ENCODE measurements at regions not wholly inside any gene's neighbourhood (a gene's known extent, or its start where the extent isn't known, plus 50 kb on each side); places are given as distances from the start of the nearest gene placed in this dataset.
"Not testable (repeated sequence)": the region's sequence is repeated elsewhere in the genome, so short reads cannot be mapped to it uniquely, and the experiment has no call there.

DNA sequence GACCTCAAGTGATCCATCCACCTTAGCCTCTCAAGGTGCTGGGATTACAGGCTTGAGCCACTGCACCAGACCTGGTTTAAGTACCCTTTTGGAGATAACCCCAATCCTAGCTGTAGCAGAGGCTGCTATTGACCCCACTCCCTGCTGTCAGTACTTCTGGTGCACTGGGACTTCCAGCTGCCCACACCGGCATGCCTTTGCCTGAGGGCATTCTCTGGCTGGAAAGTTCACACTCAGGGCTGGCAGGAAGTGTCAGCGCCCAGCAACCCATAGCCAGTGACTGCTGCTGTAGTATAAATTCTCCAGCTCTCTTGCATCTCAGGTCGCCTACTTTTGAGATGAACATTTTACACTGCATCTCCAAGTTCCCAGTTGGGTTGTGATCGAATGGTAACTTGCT is 75.3 kb downstream of the UTRN start:
- DNase-seq: no peak

DNA sequence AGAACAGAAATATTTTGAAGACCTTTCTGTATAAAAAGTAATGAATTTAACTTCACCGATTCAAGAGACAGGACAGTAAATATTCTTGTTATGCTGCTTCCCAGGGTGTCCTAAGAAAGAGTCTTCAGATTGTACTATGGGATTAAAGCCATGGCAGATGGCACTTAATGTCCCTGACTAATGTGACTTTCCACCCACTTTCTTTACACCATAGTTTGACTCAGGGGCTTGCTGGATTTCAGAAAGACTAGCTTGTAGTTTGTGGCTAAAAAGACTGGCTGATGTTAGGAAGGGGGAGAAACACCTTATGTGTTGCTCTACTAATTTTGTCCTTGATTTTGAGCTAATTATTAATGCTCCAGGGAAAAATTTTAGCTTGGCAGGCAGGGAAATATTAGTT is 75.9 kb downstream of the UTRN start:
- DNase-seq: no peak

DNA sequence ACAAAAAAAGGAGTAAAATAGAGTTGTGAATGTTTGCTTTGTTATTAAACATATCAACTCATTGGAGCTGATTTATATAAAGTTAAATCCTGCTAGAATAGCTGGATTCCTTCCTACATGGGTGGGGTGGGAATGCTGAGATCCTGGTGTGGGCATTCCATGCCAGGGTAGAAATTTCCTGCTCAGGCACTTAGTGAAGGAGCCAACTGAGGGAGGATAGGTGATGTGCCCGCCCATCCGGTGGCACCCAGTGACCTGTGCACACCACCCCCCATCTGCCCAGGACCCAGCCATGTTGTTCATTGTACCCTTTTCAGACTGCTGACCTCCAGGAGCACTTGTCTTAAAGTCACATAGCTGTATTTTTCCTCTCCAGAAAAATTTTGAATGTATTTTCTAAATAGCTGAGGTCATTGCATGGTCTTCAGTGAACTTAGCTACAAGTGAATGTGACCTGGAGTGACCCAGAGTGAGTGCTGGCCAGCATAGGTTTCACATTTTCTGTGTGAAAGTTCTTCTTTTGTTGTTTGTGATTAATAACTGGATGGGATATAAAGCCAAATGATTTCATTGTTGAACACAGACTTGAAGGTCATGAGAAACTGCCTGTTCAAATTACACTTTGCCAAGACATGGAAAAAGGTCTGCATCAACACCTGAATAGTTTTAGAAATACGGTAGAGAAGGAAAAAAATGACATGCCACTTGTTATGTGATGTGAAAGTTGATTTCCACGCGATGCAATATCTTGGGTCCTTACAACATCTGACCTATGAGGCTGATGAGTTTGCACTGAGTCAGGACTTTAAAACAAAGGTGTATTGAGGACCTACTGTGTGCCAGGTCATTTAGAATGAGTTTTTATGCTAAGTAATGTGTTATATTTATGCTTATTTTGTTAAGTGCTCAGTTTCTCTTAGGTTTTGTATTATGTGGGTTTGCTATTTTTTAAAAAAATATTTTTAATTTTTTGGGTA is 77.2 kb downstream of the UTRN start:
- DNase-seq: no peak

DNA sequence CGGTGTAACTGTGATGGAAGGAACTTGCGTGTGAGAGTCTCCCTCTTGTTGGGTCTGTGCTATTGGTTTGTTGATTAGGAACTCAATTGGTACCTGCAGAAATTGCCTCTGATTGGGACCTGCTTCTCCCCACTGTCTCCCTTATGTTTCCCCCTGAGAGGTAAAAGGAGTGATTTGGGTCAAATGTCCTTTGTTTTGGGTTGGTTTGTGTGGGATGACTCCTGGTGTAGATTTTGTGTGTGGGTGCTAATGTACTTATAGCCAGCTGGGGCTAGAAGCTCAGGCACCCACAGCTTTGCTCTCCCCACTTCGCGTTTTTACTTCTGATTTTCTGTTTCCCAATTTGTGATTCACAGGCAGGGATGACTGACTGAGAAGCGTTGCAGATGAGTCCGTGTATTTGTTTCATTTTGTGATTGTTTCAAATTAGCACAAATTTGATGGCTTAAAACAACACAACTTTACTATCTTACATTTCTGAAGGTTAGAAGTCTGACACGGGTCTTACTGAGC is 79.1 kb downstream of the UTRN start:
- no peak for DNase-seq

DNA sequence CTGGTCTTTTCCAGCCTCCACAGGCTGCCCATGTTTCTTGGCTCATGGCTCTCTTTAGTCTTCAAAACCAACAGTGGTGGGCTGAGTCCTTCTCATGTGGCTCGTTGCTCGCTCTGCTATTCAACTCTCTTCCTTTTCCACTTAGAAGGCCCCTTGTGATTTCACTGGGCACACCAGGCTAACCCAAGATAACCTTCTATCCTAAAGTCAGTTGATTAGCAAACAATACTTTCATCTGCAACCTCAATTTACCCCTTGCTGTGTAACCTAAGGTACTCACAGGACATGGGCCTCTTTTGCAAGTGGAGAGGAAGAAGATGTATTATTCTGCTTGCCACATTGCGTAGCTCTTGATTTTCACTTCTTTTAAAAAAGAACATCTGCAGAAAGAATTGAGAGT is 79.6 kb downstream of the UTRN start:
- DNase-seq: no peak

DNA sequence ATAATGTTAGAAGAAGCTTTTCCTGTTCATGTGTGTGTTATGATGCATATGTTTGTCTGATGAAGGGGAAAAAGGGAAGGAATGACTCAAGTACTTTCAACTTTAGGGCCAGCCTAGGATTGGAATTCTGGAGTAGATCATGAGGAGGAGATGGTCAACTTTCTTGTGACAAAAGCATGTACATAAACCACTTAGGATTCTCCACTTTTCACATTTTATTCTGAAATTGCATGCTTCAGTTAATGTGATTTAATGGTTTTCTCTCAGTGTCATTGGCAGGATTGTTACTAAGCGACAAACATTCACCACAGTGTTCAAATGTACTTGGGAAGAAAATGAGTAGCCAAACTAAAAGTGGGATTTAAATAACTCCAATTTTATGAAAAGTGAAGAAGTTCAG is 80.1 kb downstream of the UTRN start:
- DNase-seq: no peak

DNA sequence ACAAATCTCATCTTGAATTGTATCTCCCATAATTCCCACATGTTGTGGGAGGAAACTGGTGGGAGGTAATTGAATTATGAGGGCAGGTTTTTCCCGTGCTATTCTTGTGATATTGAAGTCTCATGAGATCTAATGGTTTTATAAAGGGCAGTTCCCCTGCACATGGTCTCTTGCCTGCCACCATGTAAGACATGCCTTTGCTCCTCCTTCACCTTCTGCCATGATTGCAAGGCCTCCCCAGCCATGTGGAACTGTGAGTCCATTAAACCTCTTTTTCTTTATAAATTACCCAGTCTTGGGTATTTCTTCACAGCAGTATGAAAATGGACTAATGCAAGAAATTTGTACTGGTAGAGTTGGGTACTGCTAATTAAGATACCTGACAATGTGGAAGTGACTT is 84.6 kb downstream of the UTRN start:
- DNase-seq: not testable (repeated sequence)

DNA sequence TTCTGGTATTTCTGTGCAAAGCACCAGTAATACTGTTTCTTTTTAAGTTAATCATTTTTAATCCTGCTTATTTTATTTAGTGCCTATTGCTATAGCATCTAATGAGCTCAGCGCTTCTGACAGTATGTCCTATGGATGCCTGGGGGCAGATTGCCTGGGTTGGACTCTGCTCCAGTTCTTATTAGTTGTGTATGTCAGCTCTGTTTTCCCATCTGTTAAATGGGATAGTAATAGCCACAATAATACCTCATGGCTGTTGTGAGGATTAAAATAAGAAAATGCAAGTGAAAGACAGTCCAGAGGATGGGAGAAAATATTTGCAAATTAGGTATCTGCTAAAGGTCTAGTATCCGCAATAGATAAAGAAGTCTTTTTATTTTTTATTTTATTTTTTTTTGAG is 87.0 kb downstream of the UTRN start:
- DNase-seq: no peak

DNA sequence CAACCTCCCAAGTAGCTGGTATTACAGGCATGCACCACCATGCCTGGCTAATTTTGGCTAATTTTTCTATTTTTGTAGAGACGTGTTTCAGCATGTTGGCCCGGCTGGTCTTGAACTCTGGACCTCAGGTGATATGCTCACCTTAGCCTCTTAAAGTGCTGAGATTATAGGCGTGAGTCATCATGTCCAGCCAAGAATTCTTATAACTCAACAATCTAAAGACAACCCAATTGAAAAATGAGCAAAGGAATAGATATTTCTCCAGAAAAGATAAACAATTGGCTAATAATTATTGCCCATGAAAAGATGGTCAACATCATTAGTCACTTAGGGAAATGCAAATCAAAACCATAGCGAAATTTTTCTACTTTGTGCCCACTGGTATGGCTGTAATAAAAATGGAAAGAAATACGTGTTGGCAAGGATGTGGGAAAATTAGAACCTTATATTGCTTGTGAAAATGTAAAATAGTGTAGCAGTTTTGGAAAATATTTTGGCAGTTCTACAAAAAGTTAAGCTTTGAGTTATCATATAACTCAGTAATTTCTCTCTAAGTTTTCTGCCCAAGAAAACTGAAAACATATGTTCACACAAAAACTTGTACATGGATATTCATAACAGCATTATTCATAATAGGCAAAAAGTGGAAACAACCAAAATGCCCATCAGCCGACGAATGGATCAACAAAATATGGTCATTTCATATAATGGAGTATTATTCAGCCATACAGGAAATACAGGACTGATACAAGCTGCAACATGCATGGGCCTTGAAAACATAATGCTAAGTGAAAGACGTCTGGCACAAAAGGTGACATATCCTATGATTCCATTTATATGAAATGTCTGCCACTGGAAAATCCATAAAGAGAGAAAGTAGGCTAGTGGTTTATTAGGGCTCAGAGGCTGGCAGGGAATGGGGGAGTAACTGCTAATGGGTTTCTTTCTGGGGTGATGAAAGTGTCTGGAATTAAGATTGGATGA is 87.8 kb downstream of the UTRN start:
- DNase-seq: no peak

DNA sequence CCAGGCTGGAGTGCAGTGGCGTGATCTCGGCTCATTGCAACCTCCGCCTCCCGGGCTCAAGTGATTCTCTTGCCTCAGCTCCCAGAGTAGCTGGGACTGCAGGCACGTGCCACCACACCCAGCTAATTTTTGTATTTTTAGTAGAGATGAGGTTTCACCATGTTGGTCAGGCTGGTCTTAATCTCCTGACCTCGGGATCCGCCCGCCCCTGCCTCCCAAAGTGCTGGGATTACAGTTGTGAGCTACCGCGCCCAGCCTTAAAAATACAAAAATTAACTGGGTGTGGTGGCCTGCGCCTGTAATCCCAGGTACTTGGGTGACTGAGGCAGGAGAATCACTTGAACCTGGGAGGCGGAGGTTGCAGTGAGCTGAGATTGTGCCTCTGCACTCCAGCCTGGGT is 89.4 kb downstream of the UTRN start:
- DNase-seq: not testable (repeated sequence)

DNA sequence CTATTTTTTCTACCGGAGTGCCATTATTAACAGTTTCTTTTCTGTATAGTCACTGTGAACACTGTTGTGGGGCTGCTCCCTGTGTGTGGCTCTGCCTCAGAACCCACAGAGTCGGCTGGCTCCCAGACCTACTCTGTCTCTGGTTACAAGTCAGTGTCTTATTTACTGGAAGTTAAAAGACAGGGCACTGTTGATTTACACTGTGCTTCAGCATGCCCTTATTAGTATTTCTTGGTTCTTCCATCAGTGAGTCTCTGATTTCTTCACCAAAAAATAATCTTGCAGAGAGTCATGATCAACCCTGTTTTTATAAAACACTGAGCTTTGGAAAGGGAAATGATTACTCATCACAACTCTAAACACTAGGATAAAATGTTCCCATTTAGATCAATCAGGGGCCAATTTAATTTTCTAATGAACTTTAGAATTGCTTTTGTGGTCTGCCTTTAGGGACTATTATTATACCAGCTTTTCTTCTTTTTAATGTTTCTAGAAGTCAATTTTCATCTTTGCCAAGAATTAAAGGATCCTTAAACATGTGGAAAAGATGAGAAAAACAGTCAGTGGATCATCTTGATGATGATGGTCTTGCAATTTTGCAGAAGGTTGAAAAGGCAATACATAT is 92.6 kb downstream of the UTRN start:
- DNase-seq: no peak

DNA sequence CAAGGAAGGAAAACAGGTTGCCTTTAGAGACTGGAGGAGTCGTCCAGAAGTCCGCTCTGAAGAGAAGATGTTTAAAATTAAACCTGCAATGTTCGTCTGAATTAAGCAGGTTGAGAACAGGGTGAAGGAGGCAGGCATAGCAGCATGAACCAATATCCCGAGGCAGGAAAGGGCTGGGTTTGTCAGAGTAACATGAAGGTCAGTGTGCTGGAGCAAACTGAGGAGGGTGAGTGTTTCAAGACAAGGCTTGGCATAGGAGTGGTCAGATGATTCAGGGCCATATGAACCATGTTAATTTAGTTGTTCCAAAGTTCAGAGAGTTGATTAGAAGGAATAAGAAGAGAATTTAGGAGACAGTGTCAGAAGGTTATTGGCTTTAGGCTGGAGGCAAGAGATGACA is 93.3 kb downstream of the UTRN start:
- DNase-seq: no peak

DNA sequence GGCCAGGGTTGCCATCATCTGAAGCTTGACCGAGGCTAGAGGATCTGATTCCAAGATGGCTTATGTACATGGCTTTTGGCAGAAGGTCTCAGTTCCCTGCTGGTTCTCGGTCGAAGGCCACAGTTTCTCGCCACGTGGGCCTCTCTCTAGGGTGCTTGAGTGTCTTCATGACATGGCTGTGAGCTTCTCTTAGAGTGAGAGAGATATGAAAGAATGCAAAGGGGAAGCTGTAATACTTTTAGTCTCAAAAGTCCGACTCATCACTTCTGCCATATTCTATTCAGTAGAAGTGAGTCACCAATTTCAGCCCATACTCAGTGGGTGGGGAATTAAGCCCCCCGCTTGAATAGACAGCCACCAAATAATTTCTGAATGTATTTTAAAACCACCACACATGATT is 94.2 kb downstream of the UTRN start:
- no peak for DNase-seq

DNA sequence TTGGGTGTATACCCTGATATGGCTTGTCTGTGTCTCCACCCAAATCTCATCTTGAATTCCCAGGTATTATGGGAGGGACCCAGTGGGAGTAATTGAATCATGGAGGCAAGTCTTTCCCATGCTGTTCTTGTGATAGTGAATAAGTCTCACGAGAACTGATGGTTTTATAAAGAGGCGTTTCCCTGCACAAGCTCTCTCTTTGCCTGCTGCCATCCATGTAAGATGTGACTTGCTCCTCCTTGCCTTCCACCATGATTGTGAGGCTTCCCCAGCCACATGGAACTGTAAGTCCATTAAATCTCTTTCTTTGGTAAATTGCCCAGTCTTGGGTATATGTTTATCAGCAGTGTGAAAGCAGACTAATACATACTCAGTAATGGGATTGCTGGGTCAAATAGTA is 96.4 kb downstream of the UTRN start:
- not testable (repeated sequence) for DNase-seq

DNA sequence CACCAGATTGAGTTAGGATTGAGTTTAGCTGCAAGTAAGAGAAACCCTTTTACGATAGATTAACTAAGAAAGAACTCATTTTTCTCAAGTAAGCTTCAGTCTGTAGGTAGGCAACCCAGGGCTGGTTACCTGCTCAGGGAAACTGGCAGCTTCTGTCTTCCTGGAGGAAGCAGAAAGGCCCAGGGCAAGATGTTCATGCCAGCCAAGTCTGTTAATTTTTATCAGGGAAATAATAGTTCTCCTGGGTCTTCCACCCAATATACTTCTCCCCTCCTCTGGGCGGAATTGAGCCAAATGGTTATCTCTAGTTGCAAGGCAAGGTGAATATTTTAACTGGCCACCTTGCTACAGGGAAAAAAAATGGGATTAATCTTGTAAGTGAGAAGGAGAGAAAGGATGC is 98.2 kb downstream of the UTRN start:
- no peak for DNase-seq

DNA sequence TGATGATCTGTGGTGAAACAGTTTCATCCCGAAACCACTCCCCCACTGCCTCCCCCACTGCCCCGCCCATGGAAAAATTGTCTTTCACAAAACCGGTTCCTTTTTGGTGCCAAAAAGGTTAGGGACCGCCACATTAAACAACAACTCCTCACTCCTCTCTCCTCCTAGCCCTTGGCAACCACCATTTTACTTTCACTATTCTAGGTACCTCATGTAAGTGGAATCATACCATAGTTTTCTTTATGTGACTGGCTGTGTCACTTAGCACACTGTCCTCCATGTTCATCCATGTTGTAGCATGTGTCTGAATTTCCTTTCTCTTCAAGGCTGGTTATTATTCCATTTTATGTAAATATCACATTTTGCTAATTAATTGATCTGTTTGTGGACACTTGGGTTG is 99.3 kb downstream of the UTRN start:
- DNase-seq: no peak

DNA sequence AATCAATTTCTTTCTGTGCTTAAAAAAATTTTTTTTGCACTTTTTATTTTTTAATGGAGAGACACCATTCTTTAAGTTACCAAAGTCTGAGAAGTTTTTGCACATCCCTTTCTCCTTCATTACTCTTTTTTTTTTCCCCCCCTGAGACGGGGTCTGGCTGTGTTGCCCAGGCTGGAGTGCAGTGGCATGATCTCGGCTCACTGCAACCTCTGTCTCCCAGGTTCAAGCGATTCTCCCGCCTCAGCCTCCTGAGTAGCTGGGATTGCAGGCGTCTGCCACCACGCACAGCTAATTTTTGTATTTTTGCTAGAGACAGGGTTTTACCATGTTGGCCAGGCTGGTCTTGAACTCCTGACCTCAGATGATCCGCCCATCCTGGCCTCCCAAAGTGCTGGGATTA is 104.3 kb downstream of the UTRN start:
- not testable (repeated sequence) for DNase-seq

DNA sequence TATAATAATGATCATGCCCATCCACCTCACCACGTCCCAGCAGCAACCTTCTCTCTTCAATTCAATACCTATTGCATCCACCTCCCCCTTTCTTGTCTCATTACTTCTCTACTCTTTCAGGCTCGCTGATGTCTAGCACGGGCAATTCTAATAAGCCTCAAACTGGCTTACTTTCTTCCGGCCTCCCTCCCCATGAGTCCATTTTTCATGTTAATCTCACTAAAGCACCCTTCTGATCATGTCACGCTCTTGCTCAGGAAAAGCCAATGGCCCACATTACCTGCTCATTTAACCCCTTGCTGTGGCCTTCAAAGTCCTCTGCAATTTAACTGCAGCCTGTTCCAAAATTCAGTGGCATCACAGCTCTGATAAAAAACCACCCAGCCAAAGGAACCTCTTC is 105.1 kb downstream of the UTRN start:
- no peak for DNase-seq

DNA sequence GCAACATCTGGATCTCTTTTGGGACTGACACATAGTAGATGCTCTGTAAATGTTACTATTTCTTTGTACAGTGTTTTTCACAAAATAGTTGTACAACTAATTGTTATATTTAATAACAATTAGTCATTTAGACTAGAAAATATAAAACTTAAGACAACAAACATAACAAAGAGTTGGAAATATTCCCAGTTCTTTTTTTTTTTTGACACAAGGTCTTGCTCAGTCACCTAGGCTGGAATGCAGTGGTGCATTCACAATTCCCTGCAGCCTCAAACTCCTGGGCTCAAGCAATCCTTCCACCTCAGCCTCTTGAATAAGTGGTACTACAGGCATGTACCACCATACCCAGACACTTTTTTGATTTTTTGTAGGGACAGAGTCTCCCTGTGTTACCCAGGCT is 105.8 kb downstream of the UTRN start:
- no peak for DNase-seq

DNA sequence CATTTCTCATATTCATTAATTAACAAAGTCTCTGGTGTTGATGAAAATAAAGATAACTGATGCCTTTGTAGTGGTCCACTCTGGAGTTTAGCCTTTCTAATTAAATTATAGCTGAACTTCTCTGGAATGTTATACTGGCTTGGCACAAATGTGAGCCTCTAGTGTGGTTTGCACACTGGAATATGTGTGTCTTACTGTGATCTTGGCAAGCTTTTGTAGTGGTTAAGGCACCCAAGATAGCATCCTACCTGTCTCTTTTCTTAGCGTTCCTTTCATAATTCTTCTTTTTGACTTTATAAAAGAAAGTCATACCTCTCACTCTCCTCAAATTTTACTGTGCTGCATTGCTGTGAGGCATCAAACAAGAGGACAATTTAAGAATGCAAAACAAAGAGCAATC is 107.4 kb downstream of the UTRN start:
- DNase-seq: no peak

DNA sequence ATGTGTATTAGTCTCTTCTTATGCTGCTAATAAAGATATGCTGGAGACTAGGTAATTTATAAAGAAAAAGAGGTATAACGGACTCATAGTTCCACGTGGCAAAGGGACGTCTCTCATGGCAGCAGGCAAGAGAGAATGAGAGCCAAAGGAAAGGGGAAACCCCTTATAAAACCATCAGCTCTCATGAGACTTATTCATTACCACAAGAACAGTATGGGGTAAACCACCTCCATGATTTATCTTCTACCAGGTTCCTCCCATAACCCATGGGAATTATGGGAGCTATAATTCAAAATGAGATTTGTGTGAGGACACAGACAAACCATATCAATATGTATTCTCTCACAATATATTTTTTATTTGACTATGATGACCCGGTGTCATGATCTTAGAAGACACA is 109.1 kb downstream of the UTRN start:
- DNase-seq: no peak

DNA sequence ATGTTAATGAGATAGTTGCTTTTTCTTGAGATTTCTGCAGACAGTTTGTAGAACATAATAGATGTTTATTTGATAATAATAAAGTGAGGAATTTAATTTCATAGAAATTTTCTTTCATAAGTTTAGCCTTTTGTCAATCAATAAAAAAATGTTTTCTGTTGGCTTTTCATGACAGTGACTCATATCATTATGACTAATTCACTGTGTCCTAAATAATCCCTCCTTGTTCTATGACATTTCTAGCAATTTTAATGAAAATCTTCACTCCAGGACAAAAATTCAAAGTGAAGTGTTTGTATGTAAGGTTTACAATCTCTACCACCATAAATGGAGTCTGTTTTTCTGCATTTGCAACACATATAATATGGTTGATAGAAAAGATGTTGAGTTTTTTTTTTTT is 109.9 kb downstream of the UTRN start:
- DNase-seq: no peak

DNA sequence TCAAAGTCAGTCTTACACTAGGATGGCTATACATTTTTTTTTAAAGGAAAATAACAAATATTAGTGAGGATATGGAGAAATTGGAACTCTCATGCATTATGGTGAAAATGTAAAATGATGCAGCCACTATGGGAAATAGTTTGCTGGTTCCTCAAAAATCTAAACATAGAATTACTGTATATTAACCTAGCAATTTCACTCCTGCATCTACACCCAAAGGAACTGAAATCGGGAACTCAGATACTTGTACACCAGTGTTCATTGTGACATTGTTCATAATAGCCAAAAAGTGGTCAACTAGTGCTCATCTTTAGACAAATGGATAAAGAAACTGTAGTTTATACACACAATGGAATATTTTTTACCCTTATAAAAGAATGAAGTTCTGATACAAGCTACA is 110.7 kb downstream of the UTRN start:
- no peak for DNase-seq

Data from CD4-positive, alpha-beta T cell treated with Interleukin-1 beta for 1 hour (primary cell).